SK-N-SH treated with all-trans-retinoic acid at 6 μM for 48 hours (cell line): ENCODE measurements at regions not wholly inside any gene's neighbourhood (a gene's known extent, or its start where the extent isn't known, plus 50 kb on each side); places are given as distances from the start of the nearest gene placed in this dataset.

Source experiments
- ARNTL ChIP-seq: fragments of 450-650 bp; formaldehyde crosslinking; IDR thresholded peaks from 2 replicates; pipeline ENCODE4 v1.5.0; 2020; ENCODE audit warnings: low read depth, mild to moderate bottlenecking, moderate library complexity, borderline replicate concordance
- CREB5 ChIP-seq: fragments of 250-450 bp; sonication (Bioruptor Pico); IDR thresholded peaks from 2 replicates; pipeline ENCODE4 v1.5.1; 2020; ENCODE audit warnings: low read depth, mild to moderate bottlenecking, moderate library complexity
- ESRRG ChIP-seq: fragments of 250-450 bp; sonication (Bioruptor Pico); IDR thresholded peaks from 2 replicates; pipeline ENCODE4 v1.6.1; 2021; ENCODE audit warnings: mild to moderate bottlenecking
- PPARA ChIP-seq: fragments of 250-450 bp; sonication (Bioruptor Pico); IDR thresholded peaks from 2 replicates; pipeline ENCODE4 v1.5.0; 2020; ENCODE audit warnings: mild to moderate bottlenecking, borderline replicate concordance
- ZFP30 ChIP-seq: fragments of 450-650 bp; formaldehyde crosslinking; IDR thresholded peaks from 2 replicates; pipeline ENCODE4 v1.5.0; 2022; ENCODE audit warnings: mild to moderate bottlenecking, moderate library complexity
- ZNF70 ChIP-seq: fragments of 450-650 bp; formaldehyde crosslinking; IDR thresholded peaks from 2 replicates; pipeline ENCODE4 v1.5.0; 2020; ENCODE audit warnings: mild to moderate bottlenecking, moderate library complexity
- ZNF8 ChIP-seq: fragments of 450-650 bp; formaldehyde crosslinking; IDR thresholded peaks from 2 replicates; pipeline ENCODE4 v1.5.0; 2020; ENCODE audit warnings: mild to moderate bottlenecking, moderate library complexity

- no peak for TF ChIP-seq ARNTL
- TF ChIP-seq ZFP30: no peak
- no peak for TF ChIP-seq ZNF70 (CRISPR knock-in tag)
- no peak for TF ChIP-seq CREB5 (CRISPR knock-in tag)
- TF ChIP-seq PPARA: no peak
- TF ChIP-seq ESRRG (CRISPR knock-in tag): no peak
- no peak for TF ChIP-seq ZNF8 (CRISPR knock-in tag)
These were observed 1081.6 kb downstream of the CNTNAP5 start for GRCh38 chr2:125106710-125107109.
